Panc1 (cell line): ENCODE measurements at regions not wholly inside any gene's neighbourhood (a gene's known extent, or its start where the extent isn't known, plus 50 kb on each side); places are given as distances from the start of the nearest gene placed in this dataset.

ENCODE experiments used
- ATAC-seq: fragments of 200-7000 bp; cut with Tn5 transposase; 2 replicates; pipeline ENCODE4 v1.9.1; 2020; ENCODE audit warnings: mild to moderate bottlenecking, moderate library complexity
- BruUV-seq: library from RNA; stranded (reverse); fragments of 400-500 nt; replicated peaks from 2 replicates; lab custom pipeline; 2021; lab: Mats Ljungman, UMichigan
- CTCF ChIA-PET: fragments of 300-600 bp; sonication (Branson Sonifier 250); formaldehyde crosslinking; loops from one replicate; lab custom pipeline; 2022; ENCODE audit warnings: antibody characterized with exemption; lab: Charles Lee
- POLR2A ChIA-PET: fragments of 300-600 bp; sonication (Branson Sonifier 250); formaldehyde crosslinking; loops from one replicate; lab custom pipeline; 2022; ENCODE audit warnings: antibody characterized with exemption; lab: Charles Lee
- DNase-seq: peaks from one replicate; pipeline ENCODE4 v3.0.0-alpha.2; 2010; ENCODE audit warnings: low read depth, low spot score
- H3K27ac ChIP-seq: 2 replicates; pipeline ENCODE4 v1.5.1; 2011; ENCODE audit warnings: mild to moderate bottlenecking, low read length, inconsistent platforms
- H3K27me3 ChIP-seq: fragments of 200-500 bp; sonication (Bioruptor generic); 2 replicates; pipeline ENCODE4 v1.6.0; 2014; ENCODE audit warnings: low read length, inconsistent platforms; ENCODE audit not compliant: control insufficient read depth, insufficient read depth
- H3K36me3 ChIP-seq: fragments of 200-500 bp; sonication (Bioruptor generic); 2 replicates; pipeline ENCODE4 v1.5.1; 2014; ENCODE audit warnings: inconsistent platforms, mild to moderate bottlenecking, low read length, moderate library complexity; ENCODE audit not compliant: control insufficient read depth, insufficient read depth
- H3K4me1 ChIP-seq: 2 replicates; pipeline ENCODE4 v1.5.1; 2011; ENCODE audit warnings: inconsistent platforms, mild to moderate bottlenecking, low read length, moderate library complexity; ENCODE audit not compliant: control insufficient read depth, insufficient read depth
- H3K4me3 ChIP-seq, 2 experiments: 2 replicates each; pipeline ENCODE4 v1.5.1; 2011 to 2012; ENCODE audit warnings: low read depth in 2 of 2, low read length in 2 of 2, mild to moderate bottlenecking in 2 of 2, inconsistent platforms in 1 of 2, moderate library complexity in 1 of 2
- H3K9me3 ChIP-seq: fragments of 200-500 bp; sonication (Bioruptor generic); 2 replicates; pipeline ENCODE4 v1.5.1; 2014; ENCODE audit warnings: low read depth, mild to moderate bottlenecking, inconsistent platforms, low read length, moderate library complexity; ENCODE audit not compliant: control insufficient read depth, insufficient read depth
- POLR2AphosphoS5 ChIP-seq: IDR thresholded peaks from 2 replicates; pipeline ENCODE4 v1.6.1; 2012; ENCODE audit warnings: mild to moderate bottlenecking, low read depth, low read length, moderate library complexity
- SIN3A ChIP-seq: IDR thresholded peaks from 2 replicates; pipeline ENCODE4 v1.6.1; 2012; ENCODE audit warnings: low read depth, mild to moderate bottlenecking, low read length, moderate library complexity, borderline replicate concordance; ENCODE audit not compliant: insufficient read depth
- TCF7L2 ChIP-seq: IDR thresholded peaks from 2 replicates; pipeline ENCODE4 v1.6.1; 2011; ENCODE audit warnings: mild to moderate bottlenecking, low read depth, low read length, inconsistent platforms
- in situ Hi-C: cut with HindIII; loops from 2 replicates; pipeline ENCODE4 v1.10.0; 2016; ENCODE audit warnings: low sequenced_read_pairs, low pct_unique_long_range_greater_than_20kb
- intact Hi-C: fragments of 100-400 bp; cut with micrococcal nuclease; formaldehyde crosslinking; loops from one replicate; pipeline ENCODE4 v1.10.0; 2022; ENCODE audit not compliant: unreplicated experiment
- TF ChIP-seq, protein P1 (sequence below), 2 experiments: IDR thresholded peaks; 2 replicates each; pipeline ENCODE4 v1.6.1; 2011 to 2012; ENCODE audit warnings: low read depth in 2 of 2, control low read depth in 1 of 2, low read length in 1 of 2, mild to moderate bottlenecking in 1 of 2, moderate library complexity in 1 of 2; ENCODE audit not compliant: insufficient read depth in 1 of 2
- TF ChIP-seq, protein P2 (sequence below): fragments of 450-650 bp; IDR thresholded peaks from 2 replicates; pipeline ENCODE4 v1.5.1; 2017; ENCODE audit warnings: mild to moderate bottlenecking

DNA sequence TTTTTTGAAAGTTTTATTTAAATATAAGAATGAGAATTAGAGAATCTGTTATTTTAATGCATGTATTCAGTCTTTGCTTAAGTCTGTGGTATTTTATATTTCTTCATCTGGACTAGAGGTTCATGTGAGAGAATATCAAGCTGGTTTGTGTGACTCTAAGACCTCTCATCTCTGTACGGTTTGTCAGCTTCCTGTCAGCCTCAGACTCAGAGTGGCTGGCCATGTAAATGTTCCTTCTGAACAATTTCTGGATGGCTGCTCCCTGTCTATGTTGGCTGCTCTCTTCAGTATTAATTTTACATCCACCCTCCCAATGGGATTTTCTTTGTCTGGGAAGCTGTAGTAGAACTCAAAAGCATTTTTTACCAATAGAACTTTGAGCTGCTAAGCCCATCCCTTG, 225.3 kb upstream of the THUMPD2 start:
- Histone ChIP-seq H3K4me3 (no peak overlapping the region), H3K4me1 (no peaks in the 10 kb centered on the region), H3K27ac (no peak overlapping the region), H3K9me3 (peaks cover 5% of the 10 kb centered on the region; the same call in 1 of the 2 replicates), H3K27me3 (no peaks in the 10 kb centered on the region), H3K36me3 (no peaks in the 10 kb centered on the region)
- in situ Hi-C loops (no loop called here), intact Hi-C loops (no loop called here)
- CTCF ChIA-PET = no interaction called here
- DNase-seq (no peak), ATAC-seq (no peak)
- POLR2A ChIA-PET = no interaction called here
- no TSS peak for BruUV-seq
- TF ChIP-seq POLR2AphosphoS5 = no peak
- TF ChIP-seq, protein P1, sequence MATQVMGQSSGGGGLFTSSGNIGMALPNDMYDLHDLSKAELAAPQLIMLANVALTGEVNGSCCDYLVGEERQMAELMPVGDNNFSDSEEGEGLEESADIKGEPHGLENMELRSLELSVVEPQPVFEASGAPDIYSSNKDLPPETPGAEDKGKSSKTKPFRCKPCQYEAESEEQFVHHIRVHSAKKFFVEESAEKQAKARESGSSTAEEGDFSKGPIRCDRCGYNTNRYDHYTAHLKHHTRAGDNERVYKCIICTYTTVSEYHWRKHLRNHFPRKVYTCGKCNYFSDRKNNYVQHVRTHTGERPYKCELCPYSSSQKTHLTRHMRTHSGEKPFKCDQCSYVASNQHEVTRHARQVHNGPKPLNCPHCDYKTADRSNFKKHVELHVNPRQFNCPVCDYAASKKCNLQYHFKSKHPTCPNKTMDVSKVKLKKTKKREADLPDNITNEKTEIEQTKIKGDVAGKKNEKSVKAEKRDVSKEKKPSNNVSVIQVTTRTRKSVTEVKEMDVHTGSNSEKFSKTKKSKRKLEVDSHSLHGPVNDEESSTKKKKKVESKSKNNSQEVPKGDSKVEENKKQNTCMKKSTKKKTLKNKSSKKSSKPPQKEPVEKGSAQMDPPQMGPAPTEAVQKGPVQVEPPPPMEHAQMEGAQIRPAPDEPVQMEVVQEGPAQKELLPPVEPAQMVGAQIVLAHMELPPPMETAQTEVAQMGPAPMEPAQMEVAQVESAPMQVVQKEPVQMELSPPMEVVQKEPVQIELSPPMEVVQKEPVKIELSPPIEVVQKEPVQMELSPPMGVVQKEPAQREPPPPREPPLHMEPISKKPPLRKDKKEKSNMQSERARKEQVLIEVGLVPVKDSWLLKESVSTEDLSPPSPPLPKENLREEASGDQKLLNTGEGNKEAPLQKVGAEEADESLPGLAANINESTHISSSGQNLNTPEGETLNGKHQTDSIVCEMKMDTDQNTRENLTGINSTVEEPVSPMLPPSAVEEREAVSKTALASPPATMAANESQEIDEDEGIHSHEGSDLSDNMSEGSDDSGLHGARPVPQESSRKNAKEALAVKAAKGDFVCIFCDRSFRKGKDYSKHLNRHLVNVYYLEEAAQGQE (IDR thresholded peaks at IDR 0.05; ENCODE audit: insufficient read depth in 1 of 2, low read depth in 2 of 2, low read length in 1 of 2) = no peak
- no peak for TF ChIP-seq TCF7L2
- no peak for TF ChIP-seq SIN3A
- TF ChIP-seq, protein P2, sequence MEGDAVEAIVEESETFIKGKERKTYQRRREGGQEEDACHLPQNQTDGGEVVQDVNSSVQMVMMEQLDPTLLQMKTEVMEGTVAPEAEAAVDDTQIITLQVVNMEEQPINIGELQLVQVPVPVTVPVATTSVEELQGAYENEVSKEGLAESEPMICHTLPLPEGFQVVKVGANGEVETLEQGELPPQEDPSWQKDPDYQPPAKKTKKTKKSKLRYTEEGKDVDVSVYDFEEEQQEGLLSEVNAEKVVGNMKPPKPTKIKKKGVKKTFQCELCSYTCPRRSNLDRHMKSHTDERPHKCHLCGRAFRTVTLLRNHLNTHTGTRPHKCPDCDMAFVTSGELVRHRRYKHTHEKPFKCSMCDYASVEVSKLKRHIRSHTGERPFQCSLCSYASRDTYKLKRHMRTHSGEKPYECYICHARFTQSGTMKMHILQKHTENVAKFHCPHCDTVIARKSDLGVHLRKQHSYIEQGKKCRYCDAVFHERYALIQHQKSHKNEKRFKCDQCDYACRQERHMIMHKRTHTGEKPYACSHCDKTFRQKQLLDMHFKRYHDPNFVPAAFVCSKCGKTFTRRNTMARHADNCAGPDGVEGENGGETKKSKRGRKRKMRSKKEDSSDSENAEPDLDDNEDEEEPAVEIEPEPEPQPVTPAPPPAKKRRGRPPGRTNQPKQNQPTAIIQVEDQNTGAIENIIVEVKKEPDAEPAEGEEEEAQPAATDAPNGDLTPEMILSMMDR = no peak

DNA sequence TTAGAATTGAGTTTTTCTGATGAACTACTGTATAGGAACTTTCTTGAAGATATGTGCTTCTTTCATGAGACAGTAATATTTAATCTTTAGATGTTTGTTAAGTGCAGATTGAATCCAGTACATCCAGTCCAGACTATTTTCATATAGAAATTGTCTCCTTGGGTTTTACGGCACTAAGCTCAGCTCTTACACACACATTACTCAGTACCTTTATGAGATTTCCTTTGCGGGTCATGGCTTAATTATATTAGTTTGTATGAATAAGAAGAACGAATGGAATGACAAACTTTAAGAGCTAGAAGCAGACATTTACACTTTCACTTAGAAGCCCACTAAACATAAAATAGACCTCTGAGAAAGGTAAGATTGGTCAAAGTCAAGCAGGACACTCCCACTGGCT, 223.3 kb upstream of the THUMPD2 start:
- in situ Hi-C loops (no loop called here), intact Hi-C loops (no loop called here)
- no peak overlapping the region for H3K4me3 ChIP-seq
- ChIA-PET CTCF (no interaction called here), POLR2A (no interaction called here)
- no peaks in the 10 kb centered on the region for H3K4me1 ChIP-seq
- H3K36me3 ChIP-seq = no peaks in the 10 kb centered on the region
- ATAC-seq (no peak), DNase-seq (no peak)
- H3K9me3 ChIP-seq = peaks cover 5% of the 10 kb centered on the region; the same call in 1 of the 2 replicates
- BruUV-seq = no TSS peak
- no peak overlapping the region for H3K27ac ChIP-seq
- TF ChIP-seq SIN3A (no peak), POLR2AphosphoS5 (no peak), TCF7L2 (no peak)
- TF ChIP-seq, protein P1 (IDR thresholded peaks at IDR 0.05; ENCODE audit: insufficient read depth in 1 of 2, low read depth in 2 of 2, low read length in 1 of 2) = no peak
- TF ChIP-seq, protein P2 = no peak
- no peaks in the 10 kb centered on the region for H3K27me3 ChIP-seq
